ENCODE measurements at regions not wholly inside any gene's neighbourhood (a gene's known extent, or its start where the extent isn't known, plus 50 kb on each side); places are given as distances from the start of the nearest gene placed in this dataset.
A peak's percentile ranks its signal among the peaks of the same experiment; 100 is the strongest.

DNA sequence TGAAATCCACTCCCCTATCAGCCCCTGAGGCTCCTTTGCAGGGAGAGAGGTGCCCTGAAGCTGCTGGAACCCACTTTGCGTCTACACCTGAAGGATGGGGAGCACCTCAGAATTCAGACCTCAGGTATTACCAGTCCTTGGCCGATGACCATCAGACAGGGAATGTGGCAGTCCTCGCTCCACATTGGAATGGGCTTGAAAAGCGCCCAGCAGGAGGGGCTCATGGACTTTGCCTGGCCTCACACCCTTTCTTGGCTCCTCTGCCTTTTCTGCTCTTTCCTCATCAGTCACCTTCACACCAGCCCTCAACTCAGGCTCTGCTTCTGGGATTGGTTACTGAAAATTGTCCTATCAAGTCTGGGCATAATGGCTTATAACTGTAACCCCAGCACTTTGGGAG is 83.9 kb downstream of the BARX1 start:
- TF ChIP-seq, protein P1, sequence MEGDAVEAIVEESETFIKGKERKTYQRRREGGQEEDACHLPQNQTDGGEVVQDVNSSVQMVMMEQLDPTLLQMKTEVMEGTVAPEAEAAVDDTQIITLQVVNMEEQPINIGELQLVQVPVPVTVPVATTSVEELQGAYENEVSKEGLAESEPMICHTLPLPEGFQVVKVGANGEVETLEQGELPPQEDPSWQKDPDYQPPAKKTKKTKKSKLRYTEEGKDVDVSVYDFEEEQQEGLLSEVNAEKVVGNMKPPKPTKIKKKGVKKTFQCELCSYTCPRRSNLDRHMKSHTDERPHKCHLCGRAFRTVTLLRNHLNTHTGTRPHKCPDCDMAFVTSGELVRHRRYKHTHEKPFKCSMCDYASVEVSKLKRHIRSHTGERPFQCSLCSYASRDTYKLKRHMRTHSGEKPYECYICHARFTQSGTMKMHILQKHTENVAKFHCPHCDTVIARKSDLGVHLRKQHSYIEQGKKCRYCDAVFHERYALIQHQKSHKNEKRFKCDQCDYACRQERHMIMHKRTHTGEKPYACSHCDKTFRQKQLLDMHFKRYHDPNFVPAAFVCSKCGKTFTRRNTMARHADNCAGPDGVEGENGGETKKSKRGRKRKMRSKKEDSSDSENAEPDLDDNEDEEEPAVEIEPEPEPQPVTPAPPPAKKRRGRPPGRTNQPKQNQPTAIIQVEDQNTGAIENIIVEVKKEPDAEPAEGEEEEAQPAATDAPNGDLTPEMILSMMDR (IDR thresholded peaks at IDR 0.05), result peak in 2 of 7 experiments; percentile 25 to 42
- TF ChIP-seq POLR2A (IDR thresholded peaks at IDR 0.05), result no peak

Data from body of pancreas (tissue), 4 donors.